HFF-Myc (cell line): ENCODE measurements at regions not wholly inside any gene's neighbourhood (a gene's known extent, or its start where the extent isn't known, plus 50 kb on each side); places are given as distances from the start of the nearest gene placed in this dataset.

Source experiments
- DNase-seq: peaks from one replicate; pipeline ENCODE4 v3.0.0-alpha.2; 2011; ENCODE audit warnings: low read depth; ENCODE audit errors: extremely low read depth
- H3K4me3 ChIP-seq: replicated peaks from 2 replicates; pipeline ENCODE4 v1.5.1; 2011; ENCODE audit warnings: low read depth, mild to moderate bottlenecking, control low read depth, low read length
- TF ChIP-seq, protein P1 (sequence below): IDR thresholded peaks from 2 replicates; pipeline ENCODE4 v1.5.1; 2012; ENCODE audit warnings: mild to moderate bottlenecking, low read depth, low read length, control low read depth; ENCODE audit errors: missing control alignments

DNA sequence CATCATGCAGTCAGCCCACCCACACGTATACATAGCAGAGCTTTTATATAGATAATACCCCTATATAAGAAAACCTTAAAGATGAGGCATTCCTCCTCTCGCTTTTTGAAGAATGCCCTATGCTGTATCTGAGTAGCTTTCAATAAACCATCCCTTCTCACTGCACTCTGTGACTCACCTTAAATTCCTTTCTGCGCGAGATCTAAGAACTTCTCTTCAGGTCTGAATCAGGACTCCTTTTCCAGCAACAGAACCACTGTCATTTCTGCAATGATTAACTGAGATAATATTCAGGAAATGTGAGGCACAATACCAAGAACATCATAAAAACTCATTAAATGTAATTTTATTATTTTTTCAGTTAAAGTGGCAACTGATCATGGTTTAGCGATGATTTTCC, 76.4 kb upstream of the DCLK2 start:
- no peak for DNase-seq
- TF ChIP-seq, protein P1, sequence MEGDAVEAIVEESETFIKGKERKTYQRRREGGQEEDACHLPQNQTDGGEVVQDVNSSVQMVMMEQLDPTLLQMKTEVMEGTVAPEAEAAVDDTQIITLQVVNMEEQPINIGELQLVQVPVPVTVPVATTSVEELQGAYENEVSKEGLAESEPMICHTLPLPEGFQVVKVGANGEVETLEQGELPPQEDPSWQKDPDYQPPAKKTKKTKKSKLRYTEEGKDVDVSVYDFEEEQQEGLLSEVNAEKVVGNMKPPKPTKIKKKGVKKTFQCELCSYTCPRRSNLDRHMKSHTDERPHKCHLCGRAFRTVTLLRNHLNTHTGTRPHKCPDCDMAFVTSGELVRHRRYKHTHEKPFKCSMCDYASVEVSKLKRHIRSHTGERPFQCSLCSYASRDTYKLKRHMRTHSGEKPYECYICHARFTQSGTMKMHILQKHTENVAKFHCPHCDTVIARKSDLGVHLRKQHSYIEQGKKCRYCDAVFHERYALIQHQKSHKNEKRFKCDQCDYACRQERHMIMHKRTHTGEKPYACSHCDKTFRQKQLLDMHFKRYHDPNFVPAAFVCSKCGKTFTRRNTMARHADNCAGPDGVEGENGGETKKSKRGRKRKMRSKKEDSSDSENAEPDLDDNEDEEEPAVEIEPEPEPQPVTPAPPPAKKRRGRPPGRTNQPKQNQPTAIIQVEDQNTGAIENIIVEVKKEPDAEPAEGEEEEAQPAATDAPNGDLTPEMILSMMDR = no peak
- H3K4me3 ChIP-seq = no peak overlapping the region

DNA sequence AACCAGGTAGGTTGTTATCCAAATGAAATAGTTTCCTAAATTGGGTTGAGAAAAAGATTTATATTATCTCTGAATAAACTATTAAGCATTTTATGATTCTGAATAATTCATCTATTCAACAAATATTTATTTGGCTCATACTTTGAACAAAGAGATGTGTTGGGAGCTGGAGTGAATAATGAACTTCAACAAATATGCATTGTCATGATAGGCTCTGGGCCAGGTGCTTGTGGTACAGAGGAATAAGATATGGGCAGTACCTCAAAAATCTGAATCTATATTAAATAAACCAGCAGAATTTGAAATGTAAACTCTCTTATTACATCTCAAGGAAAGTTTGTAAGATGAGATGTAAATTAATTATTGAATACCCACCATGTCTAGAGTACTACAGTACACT, 75.7 kb upstream of the DCLK2 start:
- DNase-seq = no peak
- H3K4me3 ChIP-seq = no peak overlapping the region
- TF ChIP-seq, protein P1 = no peak

DNA sequence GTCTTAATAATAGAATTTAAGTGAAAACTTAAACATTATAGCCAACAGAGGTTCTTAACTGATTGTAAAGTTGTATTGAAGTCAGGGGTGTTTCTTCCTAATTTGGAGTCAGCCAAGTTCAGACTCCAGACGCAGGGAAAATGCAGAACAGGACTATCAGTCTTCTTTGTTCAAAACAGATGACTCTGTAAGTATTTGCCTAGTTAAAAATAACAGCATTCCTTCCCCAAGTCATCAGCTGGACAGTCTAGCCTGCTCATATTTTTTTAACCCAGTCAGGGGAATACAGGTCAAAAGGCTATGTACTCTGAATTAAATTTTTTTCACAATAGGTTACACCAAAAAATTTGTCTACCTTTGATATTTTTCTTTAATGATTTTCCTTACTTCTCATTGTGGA, 73.8 kb upstream of the DCLK2 start:
- no peak overlapping the region for H3K4me3 ChIP-seq
- TF ChIP-seq, protein P1 = no peak
- no peak for DNase-seq

- H3K4me3 ChIP-seq = no peak overlapping the region
- DNase-seq = no peak
- TF ChIP-seq, protein P1 = no peak
Measured at GRCh38 chr4:150005537-150005936, 72.7 kb upstream of the DCLK2 start.

GRCh38 chr4:150006197-150006596, 72.0 kb upstream of the DCLK2 start:
- no peak overlapping the region for H3K4me3 ChIP-seq
- no peak for DNase-seq
- TF ChIP-seq, protein P1 = no peak

- H3K4me3 ChIP-seq = no peak overlapping the region
- TF ChIP-seq, protein P1 = no peak
- peak; percentile 55 for DNase-seq
Measured at GRCh38 chr4:150007512-150007911, 70.7 kb upstream of the DCLK2 start.

GRCh38 chr4:150008546-150008945, 69.7 kb upstream of the DCLK2 start:
- no peak overlapping the region for H3K4me3 ChIP-seq
- DNase-seq = no peak
- TF ChIP-seq, protein P1 = no peak
